ENCODE measurements at regions not wholly inside any gene's neighbourhood (a gene's known extent, or its start where the extent isn't known, plus 50 kb on each side); places are given as distances from the start of the nearest gene placed in this dataset.
"Not testable (repeated sequence)": the region's sequence is repeated elsewhere in the genome, so short reads cannot be mapped to it uniquely, and the experiment has no call there.

DNA sequence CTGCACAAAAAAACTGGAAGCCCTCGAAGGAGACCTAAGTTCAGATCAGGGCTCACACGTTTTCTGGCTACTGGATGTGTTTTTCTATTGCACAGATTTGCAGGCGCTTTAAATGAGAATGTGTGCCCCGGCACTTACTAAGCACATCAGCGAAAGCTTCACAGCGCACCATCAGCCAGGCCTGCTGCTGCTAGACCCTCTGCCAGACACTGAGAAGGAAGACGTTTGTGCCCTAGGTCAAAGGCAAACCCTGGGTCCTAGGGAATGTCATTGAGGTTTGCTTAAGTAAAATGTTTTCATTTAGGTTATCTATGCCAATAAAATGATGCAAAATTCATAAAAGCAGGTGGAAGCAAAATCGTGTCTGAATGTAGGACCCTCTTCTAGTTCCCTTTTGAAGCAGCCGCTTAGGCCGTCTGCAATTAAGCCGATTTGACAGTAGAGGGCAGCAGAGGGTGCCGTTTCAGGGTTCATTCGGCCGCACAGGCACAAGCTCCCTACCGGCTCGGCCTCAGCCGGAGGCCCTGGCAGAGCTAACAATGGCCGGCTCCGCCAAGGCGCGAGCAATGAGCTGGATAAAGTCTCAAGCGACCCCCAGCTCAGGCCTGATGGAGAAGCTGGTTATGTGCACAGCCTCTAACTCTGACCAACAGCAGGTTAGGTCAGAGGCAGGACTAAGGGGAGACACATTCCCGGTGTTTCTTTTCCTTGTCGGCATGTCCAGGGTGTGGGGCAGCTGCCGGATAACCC is 107.2 kb upstream of the FOXA2 start:
- DNase-seq = peak; percentile 30

DNA sequence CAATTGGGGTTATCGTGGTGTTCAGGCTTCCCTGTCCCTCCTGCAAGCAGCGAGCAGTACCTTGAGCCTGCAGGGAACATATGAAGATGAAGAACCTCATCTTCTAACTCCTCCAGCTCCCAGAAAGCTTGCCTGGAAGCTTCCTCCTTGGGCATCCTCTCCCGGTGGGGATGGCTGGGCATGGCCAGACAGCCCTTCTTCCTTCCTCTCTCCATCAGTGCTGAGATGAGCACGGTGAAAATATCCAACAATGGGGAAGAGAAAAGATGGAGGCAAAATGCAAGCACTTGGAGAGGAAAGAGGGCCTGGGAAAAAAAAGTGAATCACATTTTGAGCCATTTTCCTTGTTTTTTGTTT is 107.7 kb upstream of the FOXA2 start:
- no peak for DNase-seq

DNA sequence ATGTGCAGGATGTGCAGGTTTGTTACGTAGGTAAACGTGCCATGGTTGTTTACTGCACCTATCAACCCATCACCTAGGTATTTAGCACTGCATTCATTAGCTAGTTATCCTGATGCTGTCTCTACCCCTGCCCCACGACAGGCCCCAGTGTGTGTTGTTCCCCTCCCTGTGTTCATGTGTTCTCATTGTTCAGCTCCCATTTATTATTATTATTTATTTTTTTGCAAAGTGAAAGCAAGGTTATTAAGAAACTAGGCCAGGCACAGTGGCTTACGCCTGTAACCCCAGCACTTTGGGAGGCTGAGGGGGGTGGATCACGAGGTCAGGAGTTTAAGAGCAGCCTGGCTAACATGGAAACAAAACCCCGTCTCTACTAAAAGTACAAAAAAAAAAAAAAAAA is 108.2 kb upstream of the FOXA2 start:
- DNase-seq = not testable (repeated sequence)

DNA sequence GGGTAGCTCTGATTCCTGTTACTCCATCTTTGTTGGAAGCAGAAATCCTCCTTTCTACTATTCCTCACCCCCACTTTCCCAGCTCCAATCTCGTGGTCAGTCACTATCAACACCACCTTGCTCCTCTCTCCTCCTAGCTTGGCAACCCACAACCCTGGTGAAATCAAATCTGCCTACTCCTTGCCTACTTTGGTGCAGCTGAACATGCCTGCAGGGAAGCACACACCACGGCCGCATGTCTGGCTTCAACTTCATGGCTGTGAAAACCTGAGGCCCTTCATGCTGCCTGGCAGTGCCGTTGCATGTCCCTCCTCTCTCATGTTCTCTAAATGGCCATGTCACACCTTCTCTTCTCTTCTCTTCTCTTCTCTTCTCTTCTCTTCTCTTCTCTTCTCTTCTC is 112.4 kb upstream of the FOXA2 start:
- DNase-seq = no peak

DNA sequence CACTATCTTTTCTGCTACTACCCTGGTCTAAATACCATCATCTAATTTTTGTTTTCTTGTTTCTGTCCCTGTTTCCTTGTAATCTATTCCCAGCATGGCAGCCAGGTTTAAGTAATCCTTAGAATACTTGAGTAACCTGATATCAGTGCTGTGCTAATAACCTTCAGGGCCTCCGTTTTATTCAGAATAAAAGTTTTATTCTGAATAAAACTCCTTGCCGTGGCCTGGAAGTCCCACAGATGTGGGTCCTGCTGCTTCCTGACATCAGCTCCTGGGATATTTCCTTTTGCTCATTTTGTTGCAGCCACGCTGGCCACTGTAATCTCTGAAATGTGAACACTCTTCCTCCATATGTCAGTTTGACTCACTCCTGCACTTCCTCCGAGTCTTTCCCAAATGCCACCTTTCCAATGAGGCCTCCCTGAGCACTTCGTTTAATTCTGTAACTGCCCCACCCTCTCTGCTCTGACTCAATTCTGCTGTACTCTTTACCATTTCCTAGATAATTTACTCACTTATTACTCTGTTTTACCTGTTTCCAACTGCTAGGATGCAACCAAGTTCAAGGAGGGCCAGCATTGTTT is 114.0 kb upstream of the FOXA2 start:
- DNase-seq = no peak

DNA sequence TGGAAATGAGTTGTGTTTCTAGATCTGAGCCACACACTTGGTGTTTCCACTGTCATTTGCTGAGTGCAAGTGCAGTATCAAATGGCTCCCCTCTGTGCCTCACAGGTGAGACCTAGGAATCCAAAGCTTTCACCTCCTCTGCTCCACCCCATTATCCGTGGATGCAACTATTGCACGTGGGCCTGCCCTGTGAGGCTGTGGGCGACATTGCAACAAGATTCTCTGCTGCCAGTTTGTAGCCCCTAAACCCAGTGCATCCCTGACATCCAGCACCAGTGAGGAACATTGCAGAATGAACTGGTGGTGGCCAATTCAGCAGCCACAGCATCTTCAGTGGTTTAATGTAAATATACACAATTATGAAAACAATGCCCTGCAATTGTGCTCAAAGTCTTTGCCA is 115.0 kb upstream of the FOXA2 start:
- no peak for DNase-seq

DNA sequence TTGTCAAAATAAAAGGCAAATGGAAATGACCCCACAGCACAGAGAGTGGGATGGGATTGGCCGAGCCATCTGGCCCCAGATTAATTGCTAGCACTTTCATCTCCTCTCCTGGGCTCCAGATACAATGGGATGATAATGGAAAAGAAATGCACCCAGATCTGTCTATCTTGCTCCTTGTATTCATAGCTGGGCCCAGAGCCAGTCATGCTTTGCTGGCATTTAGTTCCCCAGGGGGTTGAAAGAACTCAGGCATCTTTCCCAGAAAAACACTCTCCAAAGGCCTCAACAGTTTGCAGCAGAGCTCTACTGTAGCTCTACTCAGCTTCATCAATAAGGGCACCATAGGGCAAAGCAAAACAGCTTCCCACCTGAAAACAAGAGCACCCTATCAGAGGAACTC is 116.0 kb upstream of the FOXA2 start:
- DNase-seq = no peak

DNA sequence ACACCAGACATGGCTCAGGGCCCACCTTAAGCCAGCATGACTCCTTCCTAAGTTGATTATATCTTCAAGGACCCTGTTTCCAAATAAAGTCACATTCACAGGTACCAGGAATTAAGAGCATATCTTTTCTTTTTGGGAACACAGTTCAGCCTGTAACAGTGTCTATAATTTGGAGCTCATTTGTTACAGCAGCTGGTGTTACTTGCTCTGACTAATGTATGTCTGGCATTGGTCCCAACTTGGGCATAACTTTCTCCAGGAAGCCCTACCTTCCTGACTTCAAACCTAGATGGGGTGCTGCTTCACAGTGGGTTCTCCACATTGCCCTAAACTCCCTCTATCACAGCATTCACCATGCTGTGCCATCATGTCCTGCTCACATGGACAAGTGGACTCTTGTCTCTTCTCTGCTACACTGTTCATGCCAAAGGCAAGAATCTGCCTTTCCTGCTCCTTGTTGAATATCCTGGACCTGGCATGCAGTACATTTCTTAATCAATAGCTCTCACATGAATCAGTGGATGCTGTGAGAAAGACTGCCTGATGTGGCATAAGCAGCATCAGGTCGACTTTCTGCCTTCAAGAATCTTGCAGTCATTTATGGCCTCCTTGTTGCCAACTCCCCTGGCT is 117.4 kb upstream of the FOXA2 start:
- no peak for DNase-seq

DNA sequence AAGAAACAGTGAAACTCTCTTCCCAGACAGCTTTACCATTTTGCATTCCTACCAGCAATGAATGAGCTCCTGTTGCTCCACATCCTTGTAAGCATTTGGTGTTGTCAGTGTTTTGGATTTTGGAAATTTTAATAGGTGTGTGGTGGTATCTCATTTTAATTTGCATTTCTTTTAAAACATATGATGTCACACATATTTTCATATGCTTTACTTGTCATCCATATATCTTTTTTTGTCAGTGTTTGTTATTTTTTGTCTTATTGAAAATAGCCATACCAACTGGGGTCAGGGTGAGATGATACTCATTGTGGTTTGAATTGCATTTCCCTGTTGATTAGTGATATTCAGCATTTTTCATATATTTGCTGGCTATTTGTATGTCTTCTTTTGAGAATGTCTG is 119.5 kb upstream of the FOXA2 start:
- no peak for DNase-seq

DNA sequence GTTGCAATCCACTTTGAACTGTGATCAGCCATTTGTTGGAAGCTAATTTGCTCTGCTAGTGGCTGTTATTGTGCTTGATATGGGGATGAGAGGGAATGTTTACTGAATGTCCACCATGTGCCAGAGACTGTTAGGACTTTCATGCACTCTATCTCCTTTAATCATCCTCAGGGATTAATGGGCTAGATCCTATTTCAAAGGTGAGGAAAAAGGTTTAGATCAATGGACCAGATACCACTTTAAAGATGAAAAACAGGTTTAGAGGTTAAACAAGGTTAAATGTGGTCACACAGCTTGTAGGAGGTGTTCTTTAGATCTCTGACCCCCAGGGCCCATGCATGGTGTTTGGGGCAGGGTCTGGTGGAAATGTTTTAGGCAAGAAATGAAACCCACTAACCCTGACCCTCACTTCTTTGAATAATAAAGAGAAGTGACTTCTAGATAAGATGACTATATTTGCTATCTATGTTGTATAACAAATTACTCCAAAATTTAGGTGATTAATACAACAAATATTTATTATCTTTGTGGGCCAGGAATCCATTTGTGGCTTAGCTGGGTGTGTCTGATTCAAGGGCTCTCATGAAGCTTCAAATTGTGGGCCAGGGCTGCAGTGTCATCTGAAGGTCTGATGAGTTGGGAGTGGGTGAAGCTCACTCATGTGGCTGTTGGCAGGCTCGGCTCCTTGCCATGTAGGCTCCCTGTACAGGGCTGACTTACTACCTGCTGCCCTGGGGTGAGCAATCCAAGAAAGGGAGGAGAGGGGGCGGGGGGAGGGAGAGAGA is 127.8 kb upstream of the FOXA2 start:
- DNase-seq = no peak

DNA sequence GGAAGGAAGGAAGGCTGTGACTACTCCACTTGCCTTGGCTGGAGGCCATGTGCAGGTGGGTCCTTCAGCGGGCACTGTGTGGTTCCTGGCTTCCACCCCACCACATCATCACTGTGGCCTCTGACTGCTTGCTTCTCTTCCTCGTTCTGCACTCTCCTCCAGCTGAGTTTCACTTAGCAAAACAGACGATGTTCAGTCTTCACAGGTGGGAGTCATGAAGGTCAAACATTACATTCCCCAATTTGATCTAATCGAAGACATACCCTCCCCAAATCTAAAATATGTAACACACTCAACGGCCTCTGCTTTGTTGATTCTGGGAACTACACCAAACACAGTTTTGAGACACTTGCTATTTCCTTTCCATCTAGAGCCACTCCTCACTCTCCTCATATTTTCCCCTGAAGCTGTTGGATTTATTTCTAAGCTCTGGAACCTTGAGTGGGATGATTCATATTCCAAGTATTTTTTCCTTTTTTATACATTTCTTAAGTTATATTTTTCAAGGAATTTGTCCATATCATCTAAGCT is 132.5 kb upstream of the FOXA2 start:
- DNase-seq = no peak

DNA sequence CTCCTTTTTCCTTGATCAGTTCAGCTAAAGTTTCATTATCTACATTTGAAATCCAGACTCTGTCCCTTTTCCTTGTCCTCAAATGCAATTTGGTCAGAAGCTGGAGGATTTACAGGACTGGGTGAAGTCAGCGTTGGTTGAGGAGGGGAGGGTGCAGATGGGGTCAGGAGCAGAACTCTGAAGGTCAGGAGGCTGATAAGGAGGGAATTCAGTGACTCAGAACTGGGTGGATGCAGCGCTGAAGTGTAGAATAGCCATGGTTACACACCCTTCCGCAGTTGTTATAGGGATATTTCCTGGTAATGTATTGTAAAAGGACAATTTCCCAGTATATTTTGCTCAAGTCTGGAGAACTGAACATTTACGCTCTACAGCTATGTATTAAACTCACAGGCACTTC is 133.1 kb upstream of the FOXA2 start:
- DNase-seq = no peak

DNA sequence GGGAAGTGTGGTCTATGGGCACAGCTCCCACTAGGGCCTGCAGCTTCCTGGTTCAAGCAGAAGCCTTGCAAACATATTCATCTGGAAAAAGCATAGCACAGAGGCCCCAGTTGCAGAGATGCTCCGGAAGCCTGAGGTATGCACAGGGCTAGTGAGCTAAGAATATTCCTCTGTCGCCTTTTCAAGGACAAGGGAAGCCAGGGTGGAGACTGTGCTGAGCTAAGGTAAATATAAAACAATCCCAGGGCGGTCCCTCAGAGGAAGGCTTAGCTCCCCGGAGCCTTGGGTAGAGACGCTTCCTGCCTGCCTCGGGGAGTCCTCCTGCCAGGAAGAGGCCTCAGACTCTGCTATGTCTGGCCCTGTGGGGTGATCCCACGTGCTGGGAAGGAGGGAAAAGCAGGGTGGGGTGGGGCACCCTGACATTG is 134.8 kb upstream of the FOXA2 start:
- DNase-seq = no peak

DNA sequence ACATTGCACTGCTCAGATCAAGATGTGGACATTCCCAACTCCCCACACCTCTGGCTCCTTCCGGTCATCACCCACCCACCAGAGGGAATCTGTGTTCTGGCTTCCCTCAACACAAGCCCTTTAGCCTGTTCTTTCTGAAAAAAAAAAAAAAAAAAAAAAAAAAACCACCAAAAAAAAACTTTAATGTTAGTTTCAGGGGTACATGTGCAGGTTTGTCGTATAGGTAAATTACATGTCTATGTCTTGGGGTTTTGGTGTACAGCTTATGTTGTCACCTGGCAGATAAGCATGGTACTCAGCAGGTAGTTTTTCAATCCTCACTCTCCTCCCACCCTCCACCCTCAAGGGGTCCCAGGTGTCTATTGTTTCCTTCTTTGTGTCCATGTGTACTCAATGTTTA is 135.8 kb upstream of the FOXA2 start:
- DNase-seq = no peak

DNA sequence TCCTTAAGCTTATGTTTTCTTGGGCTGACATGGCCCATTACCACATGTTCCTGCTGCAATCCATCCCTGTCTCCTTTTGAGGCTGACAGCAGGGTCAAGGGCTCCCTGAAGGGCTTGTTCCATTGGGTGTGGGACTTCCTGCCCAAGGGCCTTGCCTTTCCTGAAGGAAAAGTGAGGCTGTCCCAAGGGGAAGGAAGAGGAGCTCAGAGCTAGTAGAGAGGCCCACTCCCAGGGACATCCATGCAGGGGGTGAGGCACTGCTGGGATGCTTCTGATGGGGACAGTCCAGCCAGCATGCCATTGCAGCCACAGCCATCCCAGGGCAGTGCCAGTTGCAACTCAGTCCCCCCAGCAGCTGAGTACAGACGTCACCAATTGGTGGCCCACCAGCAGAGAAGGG is 138.4 kb upstream of the FOXA2 start:
- DNase-seq = no peak

DNA sequence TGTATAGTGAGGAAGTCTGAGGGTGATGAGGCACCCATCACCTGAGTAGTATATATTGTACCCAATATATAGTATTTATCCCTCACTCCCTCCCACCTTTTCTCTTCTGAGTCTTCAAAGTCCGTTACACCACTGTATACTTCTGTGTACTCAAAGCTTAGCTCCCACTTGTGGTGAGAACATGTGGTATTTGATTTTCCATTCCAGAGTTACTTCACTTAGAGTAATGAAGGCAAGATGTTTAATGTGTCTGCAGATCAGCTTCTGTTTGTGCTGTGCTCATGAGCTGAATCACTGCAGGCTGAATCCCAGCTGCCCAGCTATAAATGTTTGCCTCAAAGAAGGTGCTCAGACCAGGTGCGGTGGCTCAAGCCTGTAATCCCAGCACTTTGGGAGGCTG is 139.3 kb upstream of the FOXA2 start:
- no peak for DNase-seq

DNA sequence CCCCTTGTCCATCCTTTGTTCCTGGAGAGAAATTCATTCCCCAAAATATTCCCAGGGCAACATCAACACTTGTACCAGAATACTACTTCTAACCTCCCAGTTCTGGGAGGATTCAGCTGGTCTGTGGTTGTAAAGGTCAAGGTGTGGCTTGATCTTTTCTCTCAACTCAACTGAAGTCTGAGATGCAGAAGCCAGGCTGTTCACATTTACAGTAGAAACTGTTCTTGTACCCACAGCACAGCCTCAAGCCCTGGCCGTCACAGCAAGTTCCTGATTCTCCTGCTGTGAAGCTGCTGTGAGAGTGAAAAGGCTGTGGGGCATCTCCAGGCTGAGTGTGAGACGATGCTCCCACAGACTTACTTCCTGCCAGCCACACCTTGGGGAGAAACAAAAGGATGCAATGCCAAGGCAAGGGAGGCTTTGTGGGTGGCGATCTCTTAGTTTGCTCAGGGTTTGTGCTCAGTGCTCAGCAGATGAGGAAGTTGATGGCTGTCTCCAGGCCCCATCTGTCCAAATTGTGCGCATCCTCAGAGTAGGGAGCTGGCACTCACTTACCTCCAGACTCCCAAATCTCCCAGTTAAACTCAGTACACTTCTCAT is 143.9 kb upstream of the FOXA2 start:
- no peak for DNase-seq

DNA sequence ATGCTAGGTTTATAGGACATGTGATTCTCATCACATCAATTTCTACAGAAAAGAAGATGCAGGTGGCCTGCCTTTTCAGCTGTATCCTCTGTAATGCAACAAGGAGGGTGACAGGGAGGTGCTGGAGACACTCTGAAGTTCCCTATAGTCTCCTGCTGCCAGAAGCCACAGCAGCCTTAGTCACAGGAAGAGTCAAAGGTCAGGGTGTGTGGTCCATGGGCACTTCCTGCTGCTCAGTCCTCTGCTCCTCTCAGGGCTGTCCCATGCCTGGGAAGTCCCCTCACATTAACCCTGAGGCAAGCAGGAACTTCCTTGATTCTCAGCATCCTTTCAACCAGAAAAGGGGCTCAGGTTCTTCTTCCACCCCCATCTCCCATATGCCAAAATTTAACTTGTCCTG is 144.8 kb upstream of the FOXA2 start:
- DNase-seq = no peak

DNA sequence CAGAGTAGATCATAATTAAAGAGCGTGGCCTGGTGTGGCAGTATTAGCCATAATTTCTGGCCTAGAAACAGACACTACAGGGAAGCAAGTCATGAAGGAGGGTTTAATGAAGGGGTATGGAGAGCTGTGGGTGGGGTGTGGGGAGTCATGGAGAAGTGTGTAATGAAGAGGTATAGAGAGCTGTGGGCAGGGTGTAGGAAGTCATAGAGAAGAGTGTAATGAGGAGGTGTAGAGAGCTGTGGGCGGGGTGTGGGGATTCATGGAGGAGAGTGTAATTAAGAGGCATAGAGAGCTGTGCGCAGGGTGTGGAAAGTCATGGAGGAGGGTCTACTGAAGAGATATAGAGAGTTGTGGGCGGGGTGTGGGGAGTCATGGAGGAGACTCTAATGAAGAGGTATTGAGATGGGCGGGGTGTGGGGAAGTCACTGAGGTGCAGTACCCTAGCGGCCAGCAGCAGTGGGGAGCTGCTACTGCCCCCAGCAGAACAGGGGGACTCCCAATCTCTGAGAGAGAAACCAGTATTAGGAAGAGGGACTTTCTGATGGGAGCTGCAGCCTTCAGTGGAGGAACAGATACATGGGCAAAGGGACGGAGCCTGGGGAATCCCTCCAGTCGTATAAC is 145.4 kb upstream of the FOXA2 start:
- DNase-seq = no peak

DNA sequence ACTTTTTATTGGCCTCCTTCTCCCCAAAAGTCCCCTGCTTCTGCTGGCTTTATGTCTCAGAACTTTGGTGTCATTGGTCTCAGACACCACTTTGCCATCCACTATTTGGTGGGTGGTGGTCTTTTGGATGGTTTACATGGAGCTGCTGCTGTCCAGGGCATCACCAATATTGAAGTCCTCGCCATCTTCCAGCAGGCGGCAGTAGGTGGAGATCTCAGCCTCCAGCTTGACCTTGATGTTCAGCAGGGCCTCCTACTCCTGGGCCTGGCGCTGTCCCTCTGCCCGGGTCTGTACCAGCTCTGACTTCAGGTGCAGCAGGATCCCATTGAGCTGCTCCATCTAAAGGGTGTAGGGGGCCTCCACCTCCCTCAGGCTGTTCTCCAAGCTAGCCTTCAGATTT is 148.4 kb upstream of the FOXA2 start:
- no peak for DNase-seq

DNA sequence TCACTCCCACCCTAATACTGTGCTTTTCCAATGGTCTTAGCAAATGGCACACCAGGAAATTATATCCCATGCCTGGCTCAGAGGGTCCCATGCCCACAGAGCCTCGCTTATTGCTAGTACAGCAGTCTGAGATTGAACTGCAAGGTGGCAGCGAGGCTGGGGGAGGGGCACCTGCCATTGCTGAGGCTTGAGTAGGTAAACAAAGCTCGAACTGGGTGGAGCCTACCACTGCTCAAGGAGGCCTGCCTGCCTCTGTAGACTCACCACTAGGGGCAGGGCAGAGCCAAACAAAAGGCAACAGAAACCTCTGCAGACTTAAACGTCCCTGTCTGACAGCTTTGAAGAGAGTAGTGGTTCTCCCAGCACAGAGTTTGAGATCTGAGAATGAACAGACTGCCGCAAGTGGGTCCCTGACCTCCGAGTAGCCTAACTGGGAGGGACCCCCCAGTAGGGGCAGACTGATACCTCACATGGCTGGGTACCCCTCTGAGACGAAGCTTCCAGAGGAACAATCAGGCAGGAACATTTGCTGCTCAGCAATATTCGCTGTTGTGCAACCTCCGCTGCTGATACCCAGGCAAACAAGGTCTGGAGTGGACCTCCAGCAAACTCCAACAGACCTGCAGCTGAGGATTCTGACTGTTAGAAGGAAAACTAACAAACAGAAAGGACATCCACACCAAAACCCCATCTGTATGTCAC is 150.7 kb upstream of the FOXA2 start:
- not testable (repeated sequence) for DNase-seq

DNA sequence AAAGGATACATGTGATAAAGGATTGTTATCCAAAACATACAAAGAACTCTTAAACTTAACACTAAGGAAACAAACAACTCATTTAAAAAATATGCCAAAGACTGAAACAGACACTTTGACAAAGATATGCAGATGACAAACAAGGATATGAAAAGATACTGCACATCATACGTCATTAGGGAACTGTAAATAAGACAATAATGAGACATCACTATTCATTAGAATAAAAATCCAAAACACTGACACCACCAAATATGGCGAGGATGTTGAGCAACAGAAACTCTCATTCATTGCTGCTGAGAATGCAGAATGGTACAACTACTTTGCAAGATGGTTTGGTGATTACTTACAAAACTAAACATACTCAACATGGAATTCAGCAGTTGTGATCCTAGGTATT is 156.5 kb upstream of the FOXA2 start:
- DNase-seq = no peak
